GM12872 (cell line): ENCODE measurements at regions not wholly inside any gene's neighbourhood (a gene's known extent, or its start where the extent isn't known, plus 50 kb on each side); places are given as distances from the start of the nearest gene placed in this dataset.

Source experiments
- TF ChIP-seq, protein P1 (sequence below): IDR thresholded peaks from 3 replicates; pipeline ENCODE4 v1.5.1; 2011; ENCODE audit warnings: low read depth, mild to moderate bottlenecking, low read length, moderate library complexity; ENCODE audit not compliant: insufficient read depth

DNA sequence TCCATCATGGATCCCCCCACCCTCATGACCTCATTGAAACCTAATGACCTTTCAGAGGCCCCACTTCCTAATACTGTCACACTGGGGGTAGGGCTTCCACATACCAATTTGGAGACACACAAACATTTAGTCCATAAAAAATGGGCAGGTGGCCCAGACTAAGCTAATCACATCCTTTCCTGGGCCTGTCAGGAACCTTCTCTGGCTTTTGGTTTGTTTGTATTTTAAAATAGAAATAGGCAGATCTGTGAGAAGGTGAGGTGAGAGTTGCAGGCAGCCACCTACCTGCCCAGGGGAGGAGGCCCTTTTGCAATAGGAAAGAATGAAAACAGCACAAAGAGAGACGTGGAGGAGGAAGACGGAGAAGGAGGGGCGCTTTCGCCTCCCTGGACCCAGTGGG is 90.2 kb upstream of the BOD1 start:
- TF ChIP-seq, protein P1, sequence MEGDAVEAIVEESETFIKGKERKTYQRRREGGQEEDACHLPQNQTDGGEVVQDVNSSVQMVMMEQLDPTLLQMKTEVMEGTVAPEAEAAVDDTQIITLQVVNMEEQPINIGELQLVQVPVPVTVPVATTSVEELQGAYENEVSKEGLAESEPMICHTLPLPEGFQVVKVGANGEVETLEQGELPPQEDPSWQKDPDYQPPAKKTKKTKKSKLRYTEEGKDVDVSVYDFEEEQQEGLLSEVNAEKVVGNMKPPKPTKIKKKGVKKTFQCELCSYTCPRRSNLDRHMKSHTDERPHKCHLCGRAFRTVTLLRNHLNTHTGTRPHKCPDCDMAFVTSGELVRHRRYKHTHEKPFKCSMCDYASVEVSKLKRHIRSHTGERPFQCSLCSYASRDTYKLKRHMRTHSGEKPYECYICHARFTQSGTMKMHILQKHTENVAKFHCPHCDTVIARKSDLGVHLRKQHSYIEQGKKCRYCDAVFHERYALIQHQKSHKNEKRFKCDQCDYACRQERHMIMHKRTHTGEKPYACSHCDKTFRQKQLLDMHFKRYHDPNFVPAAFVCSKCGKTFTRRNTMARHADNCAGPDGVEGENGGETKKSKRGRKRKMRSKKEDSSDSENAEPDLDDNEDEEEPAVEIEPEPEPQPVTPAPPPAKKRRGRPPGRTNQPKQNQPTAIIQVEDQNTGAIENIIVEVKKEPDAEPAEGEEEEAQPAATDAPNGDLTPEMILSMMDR = no peak

DNA sequence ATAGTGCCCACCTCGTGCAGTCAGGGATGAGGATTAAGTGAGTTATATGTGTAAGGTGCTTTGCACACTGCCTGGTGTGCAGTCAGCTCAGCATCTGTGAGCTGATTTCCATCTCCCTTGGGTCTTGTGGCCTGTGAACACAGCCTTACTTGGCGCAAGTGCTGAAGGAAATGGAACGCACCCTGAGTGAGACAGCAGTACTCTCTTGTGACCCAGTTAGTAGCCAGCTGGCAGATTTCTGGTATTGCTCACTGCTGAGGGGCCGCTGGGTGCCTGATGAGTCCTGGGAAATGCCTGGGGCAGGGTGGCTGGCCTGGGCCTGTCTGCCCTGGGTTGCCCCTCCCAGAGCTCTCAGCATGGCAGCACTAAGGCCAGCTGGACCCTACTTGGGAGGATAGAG is 90.9 kb upstream of the BOD1 start:
- TF ChIP-seq, protein P1 = no peak

DNA sequence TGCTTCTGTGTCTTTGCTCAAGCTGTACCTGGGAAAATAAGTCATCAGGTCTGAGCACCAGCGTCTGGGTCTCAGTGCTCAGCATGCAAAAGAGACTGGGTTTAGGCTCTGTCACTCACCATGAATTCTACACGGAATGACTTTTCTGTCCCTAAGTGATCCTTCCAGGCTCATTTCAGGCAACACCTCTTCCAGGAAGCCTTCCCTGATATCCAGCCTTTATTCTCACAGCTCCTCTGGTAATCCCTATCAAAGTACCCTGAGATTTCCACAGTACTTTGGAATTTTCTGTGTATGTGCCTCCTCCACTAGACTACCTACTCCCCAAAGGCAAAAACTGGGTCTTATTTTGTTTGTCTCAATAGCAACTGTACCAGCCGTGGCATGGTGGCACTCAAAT is 92.7 kb upstream of the BOD1 start:
- TF ChIP-seq, protein P1 = no peak

DNA sequence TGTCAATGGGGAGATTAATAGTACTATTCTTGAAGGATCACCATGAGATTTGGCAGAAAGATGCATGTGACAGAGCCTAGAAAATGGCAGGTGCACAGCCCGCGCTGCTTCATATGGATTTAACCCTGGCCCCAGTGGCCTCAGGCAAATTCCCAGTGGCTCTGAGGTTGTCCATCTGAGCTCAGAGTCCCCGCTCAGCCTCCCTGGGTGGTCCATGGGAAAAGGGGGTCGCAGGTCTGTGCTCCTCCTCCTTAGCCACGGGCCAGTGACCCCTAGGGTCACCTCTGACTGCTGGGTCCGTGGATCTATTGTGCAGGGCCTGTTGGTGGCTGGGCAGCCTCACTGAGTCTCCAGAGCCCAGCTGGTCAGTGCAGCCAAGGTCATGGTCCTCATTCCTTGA is 93.3 kb upstream of the BOD1 start:
- TF ChIP-seq, protein P1 = no peak

DNA sequence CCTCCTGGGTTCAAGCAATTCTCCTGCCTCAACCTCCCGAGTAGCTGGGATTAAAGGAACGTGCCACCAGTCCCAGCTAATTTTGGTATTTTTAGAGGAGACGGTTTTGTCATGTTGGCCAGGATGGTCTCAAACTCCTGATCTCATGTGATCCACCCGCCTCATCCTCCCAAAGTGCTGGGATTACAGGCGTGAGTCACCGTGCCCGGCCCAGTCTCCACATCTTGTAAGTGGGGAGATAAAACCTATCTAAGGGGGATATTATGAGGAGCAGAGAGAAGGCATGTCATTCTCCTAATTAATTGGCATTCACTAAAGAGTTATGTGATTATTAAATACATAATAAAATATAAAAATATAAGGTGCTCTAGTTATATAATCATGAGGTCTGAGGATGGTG is 94.1 kb upstream of the BOD1 start:
- TF ChIP-seq, protein P1 = no peak

DNA sequence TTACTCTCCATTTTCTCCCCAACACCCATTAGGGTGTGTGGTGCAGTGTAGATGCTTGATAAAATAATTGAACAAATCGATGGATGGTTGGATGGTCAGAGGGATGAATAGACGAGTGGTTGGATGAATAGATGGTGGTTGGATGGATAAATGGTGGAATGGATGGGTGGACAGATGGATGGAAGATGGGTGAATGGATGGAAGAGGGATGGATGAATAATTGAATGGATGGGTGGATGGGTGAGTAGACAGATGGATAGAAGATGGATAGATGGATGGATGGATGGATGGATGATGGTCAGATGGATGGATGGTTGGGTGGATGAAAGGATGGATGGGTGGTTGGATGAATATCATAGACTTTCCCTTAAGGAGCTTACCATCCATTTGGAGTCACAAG is 95.0 kb upstream of the BOD1 start:
- TF ChIP-seq, protein P1 = no peak

DNA sequence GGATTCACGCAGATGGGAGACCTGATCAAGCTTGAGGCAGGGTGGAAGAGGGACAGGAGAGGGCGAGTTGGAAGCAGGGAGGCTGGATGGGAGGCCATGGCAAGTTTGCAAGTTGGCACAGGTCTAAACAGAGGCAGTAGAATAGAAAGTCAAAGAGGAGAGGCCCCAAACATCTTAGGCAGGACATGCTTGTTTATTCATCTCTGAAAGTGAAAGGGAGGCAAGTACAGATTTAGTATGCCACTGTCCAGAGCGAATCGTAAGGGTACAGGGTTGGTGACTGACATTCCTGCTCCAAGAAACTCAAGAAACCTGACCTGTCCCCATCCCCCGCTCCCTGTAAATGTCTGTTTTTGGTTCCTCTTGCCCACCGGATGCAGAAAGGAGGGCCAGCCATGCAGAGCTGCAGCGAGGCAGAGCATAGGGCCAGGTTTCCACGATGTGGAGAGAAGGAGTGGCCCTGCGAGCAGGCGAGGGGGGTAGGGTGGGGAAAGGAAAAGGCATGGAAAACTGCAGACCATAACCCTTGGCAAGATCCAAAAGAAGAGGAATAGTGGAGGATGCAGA is 96.2 kb upstream of the BOD1 start:
- TF ChIP-seq, protein P1 = no peak
